DMS53 treated with DMSO at 0.1 percent for 48 hours (cell line): ENCODE measurements at regions not wholly inside any gene's neighbourhood (a gene's known extent, or its start where the extent isn't known, plus 50 kb on each side); places are given as distances from the start of the nearest gene placed in this dataset.

Experiments
- DNase-seq: peaks from one replicate; lab custom pipeline; 2025; ENCODE audit not compliant: unreplicated experiment; lab: John Stamatoyannopoulos, UW

- no peak for DNase-seq
Observed at GRCh38 chr20:59376109-59376841, 75.9 kb downstream of the EDN3 start.

GRCh38 chr20:59376998-59377397, 76.6 kb downstream of the EDN3 start:
- no peak for DNase-seq

GRCh38 chr20:59377842-59378241, 77.4 kb downstream of the EDN3 start:
- DNase-seq = no peak

- no peak for DNase-seq
Observed at GRCh38 chr20:59378396-59378795, 78.0 kb downstream of the EDN3 start.

DNA sequence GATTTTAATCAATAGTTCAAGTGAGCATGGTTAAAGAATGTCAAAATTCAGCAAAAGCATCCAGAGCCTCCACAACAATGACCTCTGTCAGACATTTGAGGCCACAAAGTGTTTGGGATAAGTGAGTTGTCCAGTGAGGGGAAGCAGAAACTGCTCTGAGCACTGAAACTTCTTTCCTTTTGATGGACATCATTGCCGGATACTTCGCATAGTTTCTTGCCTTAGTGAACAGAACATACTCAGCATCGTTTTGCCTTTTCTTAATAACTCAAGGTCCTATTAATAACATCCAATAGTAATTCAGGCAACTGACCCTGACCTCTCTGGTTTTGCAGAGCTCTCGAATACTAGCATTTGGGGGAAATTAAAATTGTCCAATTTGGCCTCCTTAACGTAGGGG, 78.6 kb downstream of the EDN3 start:
- no peak for DNase-seq

DNA sequence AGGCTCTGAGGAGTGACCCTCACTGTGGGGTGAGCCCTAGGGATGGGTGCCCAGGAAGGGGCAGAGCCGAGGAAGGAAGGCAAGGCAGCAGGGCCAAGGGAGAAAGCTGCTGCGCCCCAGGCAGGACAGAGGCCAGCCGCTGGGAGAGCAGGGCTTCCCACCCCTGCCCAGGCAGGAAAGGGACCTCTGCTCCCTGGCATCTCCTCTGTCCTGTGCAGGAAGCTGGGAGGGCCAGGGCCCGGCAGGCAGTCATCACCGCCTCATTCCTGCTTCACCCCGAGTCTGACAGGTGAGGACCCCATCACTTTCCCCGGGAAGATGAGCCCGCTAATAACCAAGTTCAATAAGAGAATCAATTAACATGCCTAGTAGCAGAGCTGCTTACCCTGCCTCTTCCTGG, 81.3 kb downstream of the EDN3 start:
- no peak for DNase-seq

GRCh38 chr20:59382157-59382725, 81.8 kb downstream of the EDN3 start:
- DNase-seq = no peak

- no peak for DNase-seq
Observed at GRCh38 chr20:59382907-59383306, 82.5 kb downstream of the EDN3 start.

- DNase-seq = no peak
Observed at GRCh38 chr20:59385038-59385437, 84.6 kb downstream of the EDN3 start.

GRCh38 chr20:59385480-59385879, 85.1 kb downstream of the EDN3 start:
- no peak for DNase-seq

DNA sequence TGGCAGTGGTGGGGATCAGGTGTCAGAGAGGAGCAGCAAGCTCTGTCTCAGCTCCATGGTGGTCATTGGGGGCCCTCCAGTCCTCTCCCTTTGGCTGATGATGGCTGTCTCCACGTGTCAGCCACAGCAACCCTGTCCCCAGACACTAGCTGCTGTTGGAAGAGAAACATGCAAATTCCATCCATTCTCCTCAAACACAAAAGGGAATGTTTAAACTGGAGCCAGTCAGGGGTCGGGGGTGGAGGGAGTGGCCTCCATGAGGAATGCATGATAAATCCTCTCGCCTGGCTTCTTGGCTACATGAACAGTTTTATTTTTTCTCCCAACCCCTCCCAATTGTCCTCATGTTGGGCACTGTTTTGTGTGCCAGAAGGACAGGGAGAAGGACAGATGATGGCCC, 86.4 kb downstream of the EDN3 start:
- DNase-seq = no peak

DNA sequence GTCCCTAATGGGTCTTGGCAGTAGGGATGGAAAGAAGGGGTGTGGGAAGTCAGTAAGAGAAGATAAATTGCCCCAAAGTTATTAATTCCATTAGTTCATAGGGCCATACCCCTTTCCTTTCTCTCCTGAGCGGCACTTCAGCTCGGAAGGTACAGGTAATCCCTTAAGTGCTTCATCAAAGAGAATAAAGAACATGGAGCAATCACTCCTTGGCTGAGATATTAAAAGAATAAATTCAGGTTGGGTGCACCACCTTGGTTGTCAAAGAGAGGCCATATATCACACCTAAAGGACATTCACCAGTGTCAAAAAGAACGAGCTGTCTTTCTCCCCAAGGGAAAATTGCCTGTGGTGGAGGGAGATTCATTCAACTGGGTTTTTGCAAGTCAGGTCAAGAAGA, 87.5 kb downstream of the EDN3 start:
- DNase-seq = no peak

- DNase-seq = no peak
Observed at GRCh38 chr20:59388402-59388801, 88.0 kb downstream of the EDN3 start.

DNA sequence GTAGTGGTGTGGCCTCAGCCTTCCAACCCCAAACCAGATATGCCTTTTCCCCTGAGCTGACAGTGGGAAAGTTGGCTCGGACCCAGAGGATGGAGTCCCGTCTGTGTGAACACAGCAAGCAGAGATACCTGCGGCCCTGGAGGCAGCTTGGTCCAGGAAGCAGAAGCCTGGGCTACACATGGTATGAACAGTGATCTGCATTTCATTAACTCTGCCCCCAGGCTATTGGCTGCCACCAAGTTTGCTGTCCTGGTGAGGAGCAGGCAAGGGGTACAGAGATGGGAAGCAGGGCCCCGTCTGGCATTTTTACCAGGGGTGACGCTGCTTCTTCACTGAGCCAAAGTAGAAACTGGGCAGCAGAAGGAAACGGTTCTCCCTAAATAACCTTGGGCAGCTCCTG, 90.0 kb downstream of the EDN3 start:
- no peak for DNase-seq

- no peak for DNase-seq
Observed at GRCh38 chr20:59391975-59392374, 91.6 kb downstream of the EDN3 start.

DNA sequence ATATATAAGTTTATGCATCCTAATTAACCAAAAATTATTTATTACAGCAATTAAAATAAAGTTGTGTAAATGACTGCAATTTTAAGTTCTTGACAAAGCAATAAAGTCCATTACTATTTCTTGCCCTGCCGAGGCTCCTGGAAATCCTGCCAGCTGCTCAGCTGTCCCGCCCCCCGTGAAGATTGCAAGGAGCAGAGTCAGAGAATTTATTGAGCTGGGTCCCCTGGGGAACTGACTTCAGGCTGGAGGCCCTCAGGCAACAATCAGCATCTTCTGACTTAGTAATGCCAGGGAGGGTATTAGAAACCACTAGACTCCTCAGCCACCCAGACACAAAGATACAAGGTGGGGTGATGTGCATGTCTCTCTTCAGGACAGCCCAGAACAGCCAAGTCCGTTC, 92.3 kb downstream of the EDN3 start:
- no peak for DNase-seq

- no peak for DNase-seq
Observed at GRCh38 chr20:59393142-59393541, 92.7 kb downstream of the EDN3 start.

DNA sequence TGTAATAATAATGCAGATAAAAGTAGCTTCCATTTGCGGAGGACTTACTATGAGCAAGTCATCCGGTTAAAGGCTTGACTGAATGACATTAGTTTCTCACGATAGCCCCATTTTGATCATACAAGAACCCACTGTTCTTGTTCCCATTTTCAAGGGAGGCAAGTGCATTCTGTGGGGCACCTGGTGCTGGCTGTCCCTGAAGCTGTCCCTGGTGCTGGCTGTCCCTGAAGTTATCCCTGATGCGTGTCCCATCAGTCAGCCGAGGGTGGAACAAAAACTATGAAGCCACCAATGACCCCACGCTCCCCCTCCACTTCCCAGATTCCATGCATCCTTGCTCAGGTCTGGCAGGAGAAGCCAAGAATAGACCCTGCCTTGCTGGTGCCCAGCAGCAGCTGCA, 95.3 kb downstream of the EDN3 start:
- DNase-seq = no peak

DNA sequence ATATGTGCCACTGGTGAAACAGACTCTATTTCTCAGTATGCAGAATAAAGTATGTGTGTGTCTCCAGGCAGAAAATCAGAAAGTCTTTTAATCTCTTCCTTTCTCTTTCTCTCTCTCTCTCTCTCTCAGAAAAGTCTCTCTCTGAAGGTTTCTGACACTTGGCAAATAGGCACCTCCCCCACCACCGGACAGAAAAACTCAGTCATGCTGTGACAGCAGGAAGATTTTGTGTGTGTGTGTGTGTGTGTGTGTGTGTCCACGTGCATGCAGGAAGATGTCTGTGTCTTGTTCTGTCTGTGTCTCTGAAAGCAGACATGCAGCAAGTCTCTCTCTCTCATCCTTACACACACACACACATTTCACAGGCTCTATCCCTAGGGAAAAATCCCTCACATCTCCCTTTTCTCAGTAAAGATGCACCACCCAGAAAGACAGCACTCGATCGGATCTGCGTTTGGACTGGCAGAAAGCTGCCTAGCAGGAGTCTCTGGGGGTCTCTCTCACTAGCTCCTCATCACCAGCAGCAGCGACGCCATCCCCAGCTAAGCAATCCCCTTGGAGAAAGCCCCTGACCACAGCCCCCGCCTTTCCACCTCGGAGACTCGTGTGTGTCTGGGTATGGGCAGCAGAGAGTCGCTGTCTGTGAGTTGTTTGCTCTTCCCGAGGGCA, 98.3 kb downstream of the EDN3 start:
- DNase-seq = no peak

GRCh38 chr20:59399426-59400099, 99.2 kb downstream of the EDN3 start:
- no peak for DNase-seq

GRCh38 chr20:59400708-59401107, 100.3 kb downstream of the EDN3 start:
- DNase-seq = no peak

GRCh38 chr20:59402681-59403080, 102.3 kb downstream of the EDN3 start:
- no peak for DNase-seq
